HFF-Myc (cell line): ENCODE measurements at regions not wholly inside any gene's neighbourhood (a gene's known extent, or its start where the extent isn't known, plus 50 kb on each side); places are given as distances from the start of the nearest gene placed in this dataset.

Experiments used
- DNase-seq: peaks from one replicate; pipeline ENCODE4 v3.0.0-alpha.2; 2011; ENCODE audit warnings: low read depth; ENCODE audit errors: extremely low read depth
- H3K4me3 ChIP-seq: replicated peaks from 2 replicates; pipeline ENCODE4 v1.5.1; 2011; ENCODE audit warnings: low read depth, mild to moderate bottlenecking, control low read depth, low read length
- TF ChIP-seq, protein P1 (sequence below): IDR thresholded peaks from 2 replicates; pipeline ENCODE4 v1.5.1; 2012; ENCODE audit warnings: mild to moderate bottlenecking, low read depth, low read length, control low read depth; ENCODE audit errors: missing control alignments

DNA sequence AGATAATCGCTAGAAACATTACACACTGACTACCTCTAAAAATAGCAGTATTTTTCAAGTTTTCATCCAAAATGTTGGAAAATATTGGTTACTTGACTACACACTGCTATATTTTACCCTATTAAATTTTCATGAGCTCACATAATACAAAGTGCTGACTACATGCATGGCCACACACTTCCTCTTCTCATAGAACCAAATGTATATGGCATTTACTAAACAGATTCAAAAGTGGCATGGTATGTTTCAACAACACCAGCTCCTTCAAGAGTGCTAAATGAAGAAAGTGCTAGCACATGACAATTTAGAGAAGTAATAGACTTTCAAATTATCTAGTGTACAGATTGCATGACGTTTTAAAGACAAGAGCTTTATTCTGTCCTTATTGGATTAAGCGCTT lies 780.4 kb upstream of the SLITRK6 start:
- DNase-seq = no peak
- no peak overlapping the region for H3K4me3 ChIP-seq
- TF ChIP-seq, protein P1, sequence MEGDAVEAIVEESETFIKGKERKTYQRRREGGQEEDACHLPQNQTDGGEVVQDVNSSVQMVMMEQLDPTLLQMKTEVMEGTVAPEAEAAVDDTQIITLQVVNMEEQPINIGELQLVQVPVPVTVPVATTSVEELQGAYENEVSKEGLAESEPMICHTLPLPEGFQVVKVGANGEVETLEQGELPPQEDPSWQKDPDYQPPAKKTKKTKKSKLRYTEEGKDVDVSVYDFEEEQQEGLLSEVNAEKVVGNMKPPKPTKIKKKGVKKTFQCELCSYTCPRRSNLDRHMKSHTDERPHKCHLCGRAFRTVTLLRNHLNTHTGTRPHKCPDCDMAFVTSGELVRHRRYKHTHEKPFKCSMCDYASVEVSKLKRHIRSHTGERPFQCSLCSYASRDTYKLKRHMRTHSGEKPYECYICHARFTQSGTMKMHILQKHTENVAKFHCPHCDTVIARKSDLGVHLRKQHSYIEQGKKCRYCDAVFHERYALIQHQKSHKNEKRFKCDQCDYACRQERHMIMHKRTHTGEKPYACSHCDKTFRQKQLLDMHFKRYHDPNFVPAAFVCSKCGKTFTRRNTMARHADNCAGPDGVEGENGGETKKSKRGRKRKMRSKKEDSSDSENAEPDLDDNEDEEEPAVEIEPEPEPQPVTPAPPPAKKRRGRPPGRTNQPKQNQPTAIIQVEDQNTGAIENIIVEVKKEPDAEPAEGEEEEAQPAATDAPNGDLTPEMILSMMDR = no peak

DNA sequence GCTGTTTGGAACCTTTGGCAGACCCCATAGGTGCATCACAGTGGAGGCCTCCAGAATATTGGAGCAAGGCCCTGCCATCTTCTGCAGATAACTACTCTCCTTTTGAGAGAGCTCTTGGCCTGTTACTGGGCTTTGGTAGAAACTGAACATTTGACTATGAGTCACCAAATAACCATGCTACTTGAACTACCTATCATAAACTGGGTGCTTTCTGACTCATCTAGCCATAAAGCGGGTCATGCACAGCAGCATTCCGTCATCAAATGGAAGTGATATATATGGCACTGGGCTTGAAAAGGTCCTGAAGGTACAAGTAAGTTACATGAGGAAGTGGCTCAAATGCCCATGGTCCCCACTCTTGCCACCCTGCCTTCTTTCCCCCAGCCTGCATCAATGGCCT lies 782.5 kb upstream of the SLITRK6 start:
- no peak overlapping the region for H3K4me3 ChIP-seq
- TF ChIP-seq, protein P1 = no peak
- no peak for DNase-seq

DNA sequence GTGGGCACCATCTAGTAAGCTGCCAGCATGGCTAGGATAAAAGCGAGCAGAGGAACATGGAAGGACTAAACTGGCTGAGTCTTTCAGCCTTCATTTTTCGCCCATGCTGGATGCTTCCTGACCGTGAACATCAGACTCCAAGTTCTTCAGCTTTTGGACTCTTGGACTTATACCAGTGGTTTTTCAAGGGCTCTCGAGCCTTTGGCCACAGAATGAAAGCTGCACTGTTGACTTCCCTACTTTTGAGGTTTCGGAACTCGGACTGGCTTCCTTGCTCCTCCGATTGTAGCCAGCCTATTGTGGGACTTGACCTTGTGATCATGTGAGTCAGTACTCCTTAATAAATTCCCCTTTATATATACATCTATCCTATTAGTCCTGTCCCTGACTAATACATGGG lies 785.1 kb upstream of the SLITRK6 start:
- no peak for DNase-seq
- H3K4me3 ChIP-seq = no peak overlapping the region
- TF ChIP-seq, protein P1 = no peak

DNA sequence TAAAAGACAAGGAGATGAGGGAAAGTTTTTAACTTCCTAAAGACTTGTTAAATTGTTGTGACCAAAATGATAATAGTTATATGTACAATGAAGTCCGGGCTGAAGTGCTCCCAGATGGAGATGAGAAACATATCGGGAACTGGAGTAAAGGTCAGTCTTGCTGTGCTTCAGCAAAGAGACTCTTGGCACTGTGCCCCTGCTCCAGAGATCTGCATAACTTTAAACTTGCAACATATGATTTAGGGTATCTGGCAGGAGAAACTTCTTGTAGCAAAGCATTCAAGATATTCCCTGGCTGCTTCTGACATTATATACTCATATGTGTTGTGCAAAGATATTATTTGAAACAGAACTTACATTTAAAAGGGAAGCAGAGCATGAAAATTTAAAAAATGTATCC lies 786.6 kb upstream of the SLITRK6 start:
- no peak for DNase-seq
- no peak overlapping the region for H3K4me3 ChIP-seq
- TF ChIP-seq, protein P1 = no peak

DNA sequence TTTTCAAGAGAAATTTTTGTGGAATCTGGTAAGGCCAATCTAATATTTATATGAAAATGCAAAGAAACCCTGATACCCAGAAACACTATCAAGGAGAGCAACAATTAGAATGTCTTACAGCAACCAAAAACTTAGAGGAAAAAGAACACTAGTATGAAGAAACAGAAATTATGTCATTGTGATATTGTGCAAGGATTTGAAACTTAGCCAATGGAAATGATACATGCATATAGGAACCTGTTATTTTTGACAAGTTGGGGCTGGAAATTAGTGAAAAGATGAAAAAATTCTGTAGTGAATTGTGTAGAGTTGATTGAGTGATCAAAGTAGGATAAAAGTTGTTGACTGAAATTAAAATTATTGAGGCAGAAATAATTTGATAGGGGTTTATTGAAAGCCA lies 792.6 kb upstream of the SLITRK6 start:
- DNase-seq = no peak
- H3K4me3 ChIP-seq = no peak overlapping the region
- TF ChIP-seq, protein P1 = no peak

DNA sequence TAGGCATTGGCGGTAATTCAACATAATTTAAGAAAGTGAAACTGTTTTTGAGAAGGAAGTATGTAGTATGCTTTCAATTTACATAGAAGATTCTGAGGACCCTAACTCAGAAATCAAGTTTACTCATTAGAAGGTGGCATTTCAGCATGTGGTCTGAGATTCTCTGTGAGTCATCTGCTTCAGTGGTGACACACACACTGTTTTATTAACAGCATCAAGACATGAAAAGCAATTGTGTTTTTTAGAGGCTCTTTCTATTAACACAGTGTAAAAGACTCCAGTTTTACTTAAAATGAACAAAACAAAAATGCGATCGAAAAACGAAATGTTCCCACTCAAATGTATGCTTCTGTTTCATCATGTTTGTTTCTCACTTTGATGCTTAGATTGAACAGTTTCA lies 802.1 kb upstream of the SLITRK6 start:
- TF ChIP-seq, protein P1 = no peak
- no peak overlapping the region for H3K4me3 ChIP-seq
- DNase-seq = no peak

DNA sequence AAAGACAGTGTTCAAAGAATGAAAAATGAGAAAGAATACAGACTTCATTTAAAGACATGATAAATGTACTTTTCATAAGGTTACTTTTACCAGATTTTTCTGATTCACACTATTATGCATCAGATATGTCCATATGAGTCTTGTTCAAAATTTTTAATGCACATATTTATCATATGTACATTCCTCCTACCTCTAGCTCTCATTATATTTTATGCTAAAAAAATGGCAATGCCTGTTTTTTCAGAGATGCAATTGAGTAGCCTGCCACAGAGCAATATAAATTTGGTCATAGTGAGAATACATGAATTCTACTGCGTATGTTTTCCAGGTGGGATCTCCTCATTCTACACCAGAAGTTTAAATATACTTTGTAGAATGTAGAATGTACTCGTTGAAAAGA lies 807.0 kb upstream of the SLITRK6 start:
- DNase-seq = no peak
- TF ChIP-seq, protein P1 = no peak
- H3K4me3 ChIP-seq = no peak overlapping the region
